ENCODE measurements at regions not wholly inside any gene's neighbourhood (a gene's known extent, or its start where the extent isn't known, plus 50 kb on each side); places are given as distances from the start of the nearest gene placed in this dataset.

GRCh38 chr3:113063126-113063894, 72.5 kb downstream of the GTPBP8 start:
- ChIA-PET RAD21 (ENCODE audit: low non-redundant PET in 1 of 2, low total read pairs in 2 of 2, uncharacterized antibody in 2 of 2, unreplicated experiment in 2 of 2) (no interaction called here), POLR2A (no interaction called here), CTCF (no interaction called here)
- DNase-seq (ENCODE audit: low read depth, low spot score) (no peak), ATAC-seq (no peak)
- H4K20me1 ChIP-seq (ENCODE audit: insufficient read depth), result no peaks in the 10 kb centered on the region
- no peaks in the 10 kb centered on the region for H3K9me3 ChIP-seq (ENCODE audit: control insufficient read depth in 1 of 2, insufficient read depth in 1 of 2, low read depth in 1 of 2, low read length in 2 of 2)
- no peaks in the 10 kb centered on the region for H3K4me1 ChIP-seq (ENCODE audit: control insufficient read depth in 1 of 2, insufficient read depth in 2 of 2, low read length in 2 of 2)
- no peak overlapping the region for H3K27ac ChIP-seq (ENCODE audit: low read depth, low read length)
- H3K4me3 ChIP-seq (replicated peaks in 1 of 2; ENCODE audit: low read depth in 1 of 2, low read length in 2 of 2), result no peak overlapping the region
- H2AFZ ChIP-seq (ENCODE audit: low read depth, low read length, poor library complexity, severe bottlenecking), result no peak overlapping the region
- H3K27me3 ChIP-seq (ENCODE audit: insufficient read depth, low read length), result no peaks in the 10 kb centered on the region
- no TSS peak for BruUV-seq (replicated peaks)
- intact Hi-C loops (cut with micrococcal nuclease), result no loop called here
- no peak overlapping the region for H3K9ac ChIP-seq (ENCODE audit: low read length)
- TF ChIP-seq CBX3 (IDR thresholded peaks at IDR 0.05; ENCODE audit: low read depth), result no peak
- no peaks in the 10 kb centered on the region for H3K36me3 ChIP-seq (ENCODE audit: control insufficient read depth in 1 of 2, insufficient read depth in 2 of 2, low read length in 2 of 2)
- H3K9me2 ChIP-seq (ENCODE audit: insufficient read depth), result no peaks in the 10 kb centered on the region
- H3K79me2 ChIP-seq (ENCODE audit: insufficient read depth, low read length), result no peaks in the 10 kb centered on the region
- H3K4me2 ChIP-seq (ENCODE audit: low read length), result no peak overlapping the region

DNA sequence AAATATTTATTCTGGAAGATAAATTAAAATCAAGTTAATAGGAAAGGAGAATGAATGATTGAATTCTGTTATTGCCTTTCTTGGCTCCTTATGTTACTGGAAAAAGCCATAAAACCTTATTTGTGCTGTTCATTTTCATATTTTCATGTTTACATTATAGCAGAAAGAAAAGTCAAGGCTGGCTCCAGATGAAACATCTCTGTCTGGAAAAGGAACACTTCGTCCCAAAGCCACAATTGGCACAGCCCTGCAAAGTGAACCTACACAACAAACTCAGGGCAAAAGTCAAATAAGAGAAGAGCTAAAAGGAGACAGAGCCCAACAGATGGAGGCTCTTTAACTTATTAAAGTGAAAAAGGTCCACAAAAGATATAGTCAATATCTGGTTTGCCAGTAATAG, 73.4 kb downstream of the GTPBP8 start:
- ChIA-PET POLR2A (no interaction called here), RAD21 (ENCODE audit: low non-redundant PET in 1 of 2, low total read pairs in 2 of 2, uncharacterized antibody in 2 of 2, unreplicated experiment in 2 of 2) (no interaction called here), CTCF (interaction anchor here (0.7 to 1.7 kb wide), 2 partner anchors 224 to 681 kb away, joined by 4 to 5 read pairs; no protein-coding TSS in a partner anchor)
- Histone ChIP-seq H3K4me3 (replicated peaks in 1 of 2; ENCODE audit: low read depth in 1 of 2, low read length in 2 of 2) (no peak overlapping the region), H3K9me3 (ENCODE audit: control insufficient read depth in 1 of 2, insufficient read depth in 1 of 2, low read depth in 1 of 2, low read length in 2 of 2) (no peaks in the 10 kb centered on the region), H3K9ac (ENCODE audit: low read length) (no peak overlapping the region), H3K27me3 (ENCODE audit: insufficient read depth, low read length) (no peaks in the 10 kb centered on the region), H3K9me2 (ENCODE audit: insufficient read depth) (no peaks in the 10 kb centered on the region), H3K79me2 (ENCODE audit: insufficient read depth, low read length) (no peaks in the 10 kb centered on the region), H3K4me1 (ENCODE audit: control insufficient read depth in 1 of 2, insufficient read depth in 2 of 2, low read length in 2 of 2) (no peaks in the 10 kb centered on the region), H3K36me3 (ENCODE audit: control insufficient read depth in 1 of 2, insufficient read depth in 2 of 2, low read length in 2 of 2) (no peaks in the 10 kb centered on the region), H2AFZ (ENCODE audit: low read depth, low read length, poor library complexity, severe bottlenecking) (no peak overlapping the region), H3K4me2 (ENCODE audit: low read length) (no peak overlapping the region), H3K27ac (ENCODE audit: low read depth, low read length) (no peak overlapping the region), H4K20me1 (ENCODE audit: insufficient read depth) (no peaks in the 10 kb centered on the region)
- no peak for DNase-seq (ENCODE audit: low read depth, low spot score)
- ATAC-seq, result no peak
- BruUV-seq (replicated peaks), result no TSS peak
- intact Hi-C loops (cut with micrococcal nuclease), result no loop called here
- TF ChIP-seq SRF (IDR thresholded peaks at IDR 0.05; ENCODE audit: low read depth), result no peak
- no peak for TF ChIP-seq EGR1 (IDR thresholded peaks at IDR 0.05; ENCODE audit: low read depth)
- TF ChIP-seq REST (IDR thresholded peaks at IDR 0.05; ENCODE audit: low read depth), result no peak
- TF ChIP-seq, protein P1, sequence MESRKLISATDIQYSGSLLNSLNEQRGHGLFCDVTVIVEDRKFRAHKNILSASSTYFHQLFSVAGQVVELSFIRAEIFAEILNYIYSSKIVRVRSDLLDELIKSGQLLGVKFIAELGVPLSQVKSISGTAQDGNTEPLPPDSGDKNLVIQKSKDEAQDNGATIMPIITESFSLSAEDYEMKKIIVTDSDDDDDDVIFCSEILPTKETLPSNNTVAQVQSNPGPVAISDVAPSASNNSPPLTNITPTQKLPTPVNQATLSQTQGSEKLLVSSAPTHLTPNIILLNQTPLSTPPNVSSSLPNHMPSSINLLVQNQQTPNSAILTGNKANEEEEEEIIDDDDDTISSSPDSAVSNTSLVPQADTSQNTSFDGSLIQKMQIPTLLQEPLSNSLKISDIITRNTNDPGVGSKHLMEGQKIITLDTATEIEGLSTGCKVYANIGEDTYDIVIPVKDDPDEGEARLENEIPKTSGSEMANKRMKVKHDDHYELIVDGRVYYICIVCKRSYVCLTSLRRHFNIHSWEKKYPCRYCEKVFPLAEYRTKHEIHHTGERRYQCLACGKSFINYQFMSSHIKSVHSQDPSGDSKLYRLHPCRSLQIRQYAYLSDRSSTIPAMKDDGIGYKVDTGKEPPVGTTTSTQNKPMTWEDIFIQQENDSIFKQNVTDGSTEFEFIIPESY (IDR thresholded peaks at IDR 0.05; ENCODE audit: extremely low read depth, insufficient replicate concordance, low read length), result no peak
- TF ChIP-seq CTCF (IDR thresholded peaks at IDR 0.05 in 2 of 3, conservative IDR thresholded peaks at IDR 0.05 in 1 of 3; ENCODE audit: borderline replicate concordance in 1 of 3, insufficient read depth in 1 of 3, low read depth in 2 of 3, low read length in 2 of 3), result no peak
- no peak for TF ChIP-seq CBX3 (IDR thresholded peaks at IDR 0.05; ENCODE audit: low read depth)
- TF ChIP-seq EZH2phosphoT487 (IDR thresholded peaks at IDR 0.05; ENCODE audit: borderline replicate concordance), result no peak
- TF ChIP-seq, protein P2, sequence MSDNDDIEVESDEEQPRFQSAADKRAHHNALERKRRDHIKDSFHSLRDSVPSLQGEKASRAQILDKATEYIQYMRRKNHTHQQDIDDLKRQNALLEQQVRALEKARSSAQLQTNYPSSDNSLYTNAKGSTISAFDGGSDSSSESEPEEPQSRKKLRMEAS (IDR thresholded peaks at IDR 0.05), result no peak
- no peak for TF ChIP-seq JUND (IDR thresholded peaks at IDR 0.05)
- TF ChIP-seq SIN3A (IDR thresholded peaks at IDR 0.05; ENCODE audit: low read depth), result no peak
- no peak for TF ChIP-seq ATF3 (IDR thresholded peaks at IDR 0.05)
- TF ChIP-seq CEBPB (IDR thresholded peaks at IDR 0.05; ENCODE audit: low read depth), result no peak
